ENCODE measurements at regions not wholly inside any gene's neighbourhood (a gene's known extent, or its start where the extent isn't known, plus 50 kb on each side); places are given as distances from the start of the nearest gene placed in this dataset.

- Histone ChIP-seq H3K9ac (ENCODE audit: low read depth in 1 of 2, low read length in 2 of 2) (no peak overlapping the region), H3K9me3 (ENCODE audit: control insufficient read depth in 4 of 4, low read length in 3 of 4) (no peaks in the 10 kb centered on the region), H3K4me1 (ENCODE audit: control insufficient read depth in 4 of 4, insufficient read depth in 4 of 4, low read length in 3 of 4) (no peaks in the 10 kb centered on the region), H3K4me3 (ENCODE audit: low read depth in 1 of 3, low read length in 3 of 3) (no peak overlapping the region), H3K36me3 (ENCODE audit: control insufficient read depth in 4 of 4, insufficient read depth in 3 of 4, low read depth in 1 of 4, low read length in 3 of 4) (no peaks in the 10 kb centered on the region), H3K27ac (ENCODE audit: low read depth in 1 of 2, low read length in 2 of 2) (no peak overlapping the region), H3K27me3 (ENCODE audit: control insufficient read depth in 4 of 4, insufficient read depth in 4 of 4, low read length in 3 of 4) (no peaks in the 10 kb centered on the region)
- WGBS = 40% methylated on average over 2 of the region's 2 CpGs
- TF ChIP-seq YY1 (IDR thresholded peaks at IDR 0.05) = no peak
- no peak for TF ChIP-seq EGR1 (IDR thresholded peaks at IDR 0.05; ENCODE audit: low read depth in 2 of 2)
- no peak for TF ChIP-seq REST (IDR thresholded peaks at IDR 0.05)
- no peak for TF ChIP-seq HNF4G (IDR thresholded peaks at IDR 0.05)
- no peak for TF ChIP-seq JUND (IDR thresholded peaks at IDR 0.05)
- no peak for TF ChIP-seq FOXA1 (IDR thresholded peaks at IDR 0.05)
- TF ChIP-seq HNF4A (conservative IDR thresholded peaks at IDR 0.05) = no peak
- TF ChIP-seq RXRA (IDR thresholded peaks at IDR 0.05) = no peak
- DNase-seq (ENCODE audit: low spot score) = no peak
These were observed 335.0 kb downstream of the RPRM start for GRCh38 chr2:153143540-153143939.

DNA sequence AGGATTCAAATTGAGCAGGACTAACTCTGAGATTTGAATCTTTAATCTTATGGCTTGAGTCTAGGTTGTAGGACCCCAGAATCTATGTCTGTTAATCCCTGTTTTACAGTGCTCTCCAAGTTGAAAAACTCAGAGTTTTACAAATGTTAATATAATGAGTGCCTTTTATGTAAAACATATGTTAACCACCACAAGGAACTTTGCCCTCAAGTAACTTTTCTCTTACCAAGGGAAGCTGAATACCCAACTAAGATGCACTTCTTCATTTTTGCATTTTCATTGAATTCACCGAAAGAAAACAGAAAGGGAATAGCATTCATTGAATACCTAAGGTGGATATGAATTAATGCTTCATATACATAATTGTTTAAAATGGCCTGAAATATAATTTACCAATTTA is 338.1 kb downstream of the RPRM start:
- H3K9me3 ChIP-seq (ENCODE audit: control insufficient read depth in 4 of 4, low read length in 3 of 4) = no peaks in the 10 kb centered on the region
- no peak overlapping the region for H3K9ac ChIP-seq (ENCODE audit: low read depth in 1 of 2, low read length in 2 of 2)
- TF ChIP-seq RAD21 (IDR thresholded peaks at IDR 0.05) = no peak
- no peak for TF ChIP-seq JUND (IDR thresholded peaks at IDR 0.05)
- TF ChIP-seq FOXA1 (IDR thresholded peaks at IDR 0.05) = no peak
- no peak for TF ChIP-seq GABPA (IDR thresholded peaks at IDR 0.05 in 1 of 2, conservative IDR thresholded peaks at IDR 0.05 in 1 of 2)
- no peak for TF ChIP-seq TAF1 (conservative IDR thresholded peaks at IDR 0.05)
- TF ChIP-seq, protein P1, sequence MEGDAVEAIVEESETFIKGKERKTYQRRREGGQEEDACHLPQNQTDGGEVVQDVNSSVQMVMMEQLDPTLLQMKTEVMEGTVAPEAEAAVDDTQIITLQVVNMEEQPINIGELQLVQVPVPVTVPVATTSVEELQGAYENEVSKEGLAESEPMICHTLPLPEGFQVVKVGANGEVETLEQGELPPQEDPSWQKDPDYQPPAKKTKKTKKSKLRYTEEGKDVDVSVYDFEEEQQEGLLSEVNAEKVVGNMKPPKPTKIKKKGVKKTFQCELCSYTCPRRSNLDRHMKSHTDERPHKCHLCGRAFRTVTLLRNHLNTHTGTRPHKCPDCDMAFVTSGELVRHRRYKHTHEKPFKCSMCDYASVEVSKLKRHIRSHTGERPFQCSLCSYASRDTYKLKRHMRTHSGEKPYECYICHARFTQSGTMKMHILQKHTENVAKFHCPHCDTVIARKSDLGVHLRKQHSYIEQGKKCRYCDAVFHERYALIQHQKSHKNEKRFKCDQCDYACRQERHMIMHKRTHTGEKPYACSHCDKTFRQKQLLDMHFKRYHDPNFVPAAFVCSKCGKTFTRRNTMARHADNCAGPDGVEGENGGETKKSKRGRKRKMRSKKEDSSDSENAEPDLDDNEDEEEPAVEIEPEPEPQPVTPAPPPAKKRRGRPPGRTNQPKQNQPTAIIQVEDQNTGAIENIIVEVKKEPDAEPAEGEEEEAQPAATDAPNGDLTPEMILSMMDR (IDR thresholded peaks at IDR 0.05; ENCODE audit: low read depth, low read length, missing input control) = no peak
- TF ChIP-seq, protein P2, sequence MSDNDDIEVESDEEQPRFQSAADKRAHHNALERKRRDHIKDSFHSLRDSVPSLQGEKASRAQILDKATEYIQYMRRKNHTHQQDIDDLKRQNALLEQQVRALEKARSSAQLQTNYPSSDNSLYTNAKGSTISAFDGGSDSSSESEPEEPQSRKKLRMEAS (IDR thresholded peaks at IDR 0.05) = no peak
- TF ChIP-seq HNF4G (IDR thresholded peaks at IDR 0.05) = no peak
- TF ChIP-seq FOXA2 (IDR thresholded peaks at IDR 0.05) = no peak
- no peak for TF ChIP-seq NR2F2 (IDR thresholded peaks at IDR 0.05)
- TF ChIP-seq YY1 (IDR thresholded peaks at IDR 0.05) = no peak
- TF ChIP-seq ATF3 (IDR thresholded peaks at IDR 0.05) = no peak
- no peak overlapping the region for H3K4me3 ChIP-seq (ENCODE audit: low read depth in 1 of 3, low read length in 3 of 3)
- WGBS = 84% methylated on average over 1 of the region's 1 CpG
- no peaks in the 10 kb centered on the region for H3K27me3 ChIP-seq (ENCODE audit: control insufficient read depth in 4 of 4, insufficient read depth in 4 of 4, low read length in 3 of 4)
- no peak overlapping the region for H3K27ac ChIP-seq (ENCODE audit: low read depth in 1 of 2, low read length in 2 of 2)
- H3K4me1 ChIP-seq (ENCODE audit: control insufficient read depth in 4 of 4, insufficient read depth in 4 of 4, low read length in 3 of 4) = no peaks in the 10 kb centered on the region
- DNase-seq (ENCODE audit: low spot score) = no peak
- H3K36me3 ChIP-seq (ENCODE audit: control insufficient read depth in 4 of 4, insufficient read depth in 3 of 4, low read depth in 1 of 4, low read length in 3 of 4) = no peaks in the 10 kb centered on the region

Data from liver (tissue), 8 donors.